CD14-positive monocyte (primary cell): ENCODE measurements at regions not wholly inside any gene's neighbourhood (a gene's known extent, or its start where the extent isn't known, plus 50 kb on each side); places are given as distances from the start of the nearest gene placed in this dataset.

Source experiments
- DNase-seq, 3 donors: peaks; one replicate each; pipeline ENCODE4 v3.0.0-alpha.2; 2011 to 2022
- H2AFZ ChIP-seq: 2 replicates; pipeline ENCODE4 v1.6.0; 2012; ENCODE audit warnings: mild to moderate bottlenecking, low read depth, low read length, inconsistent platforms; ENCODE audit not compliant: insufficient read depth, poor library complexity, severe bottlenecking
- H3K27ac ChIP-seq, 2 donors: 1 replicate in 1 of 2; 2 replicates in 1 of 2; pipeline ENCODE4 v1.5.1; 2012 to 2013; ENCODE audit warnings: low read length in 2 of 2, control low read depth in 1 of 2, inconsistent platforms in 1 of 2, low read depth in 1 of 2, mild to moderate bottlenecking in 1 of 2
- H3K27me3 ChIP-seq, 2 donors: one replicate each; pipeline versions ENCODE4 v1.6.0 to v1.6.1; 2011 to 2013; ENCODE audit warnings: low read length in 2 of 2; ENCODE audit not compliant: control insufficient read depth in 2 of 2, insufficient read depth in 2 of 2
- H3K36me3 ChIP-seq, 2 donors: replicated peaks in 1 of 2; 1 replicate in 1 of 2; 2 replicates in 1 of 2; pipeline versions ENCODE4 v1.5.1 to v1.6.1; 2012 to 2013; ENCODE audit warnings: low read length in 2 of 2, control low read depth in 1 of 2, inconsistent platforms in 1 of 2, mild to moderate bottlenecking in 1 of 2; ENCODE audit not compliant: insufficient read depth in 2 of 2, control insufficient read depth in 1 of 2
- H3K4me1 ChIP-seq, 2 donors: 1 replicate in 1 of 2; 2 replicates in 1 of 2; pipeline versions ENCODE4 v1.5.1 to v1.6.1; 2012 to 2013; ENCODE audit warnings: low read length in 2 of 2, control low read depth in 1 of 2, inconsistent platforms in 1 of 2, mild to moderate bottlenecking in 1 of 2, moderate library complexity in 1 of 2; ENCODE audit not compliant: insufficient read depth in 2 of 2, control insufficient read depth in 1 of 2
- H3K4me2 ChIP-seq: replicated peaks from 2 replicates; pipeline ENCODE3; 2012; ENCODE audit warnings: low read length, moderate library complexity, mild to moderate bottlenecking; ENCODE audit not compliant: poor library complexity, severe bottlenecking; ENCODE audit errors: extremely low read depth
- H3K4me3 ChIP-seq, 3 experiments: fragments of 200-600 bp in 1 of 3; sonication (generic) in 1 of 3; replicated peaks in 1 of 3; 1 replicate in 2 of 3; 2 replicates in 1 of 3; pipeline ENCODE4 v1.5.1; 2011 to 2013; ENCODE audit warnings: low read length in 3 of 3, mild to moderate bottlenecking in 3 of 3, control low read depth in 2 of 3, low read depth in 2 of 3, inconsistent platforms in 1 of 3, moderate library complexity in 1 of 3
- H3K79me2 ChIP-seq: 2 replicates; pipeline ENCODE4 v1.6.0; 2012; ENCODE audit warnings: mild to moderate bottlenecking, control low read depth, inconsistent platforms, low read length, moderate library complexity; ENCODE audit not compliant: insufficient read depth
- H3K9ac ChIP-seq: 2 replicates; pipeline ENCODE4 v1.6.0; 2017; ENCODE audit warnings: low read length, mild to moderate bottlenecking; ENCODE audit not compliant: insufficient read depth, poor library complexity, severe bottlenecking
- H3K9me3 ChIP-seq, 2 donors: replicated peaks in 1 of 2; 1 replicate in 1 of 2; 2 replicates in 1 of 2; pipeline versions ENCODE4 v1.5.1 to v1.6.1; 2012 to 2013; ENCODE audit warnings: low read length in 2 of 2, control low read depth in 1 of 2; ENCODE audit not compliant: control insufficient read depth in 1 of 2, insufficient read depth in 1 of 2
- H4K20me1 ChIP-seq: 2 replicates; pipeline ENCODE4 v1.6.0; 2012; ENCODE audit warnings: mild to moderate bottlenecking, low read length, control low read depth, moderate library complexity; ENCODE audit not compliant: insufficient read depth
- H3K27ac Mint-ChIP-seq, 7 donors: one replicate each; pipeline ENCODE4 v1.8.0; 2020; ENCODE audit warnings: mild to moderate bottlenecking in 7 of 7, mixed read lengths in 7 of 7, moderate library complexity in 6 of 7, inconsistent platforms in 2 of 7
- H3K27me3 Mint-ChIP-seq, 3 donors: one replicate each; pipeline ENCODE4 v1.8.0; 2021 to 2022; ENCODE audit warnings: low read depth in 3 of 3, mild to moderate bottlenecking in 3 of 3, mixed read lengths in 3 of 3, moderate library complexity in 3 of 3, inconsistent platforms in 1 of 3
- H3K36me3 Mint-ChIP-seq, 2 donors: one replicate each; pipeline ENCODE4 v1.8.0; 2020; ENCODE audit warnings: mixed read lengths in 2 of 2, inconsistent platforms in 1 of 2, mild to moderate bottlenecking in 1 of 2
- H3K4me1 Mint-ChIP-seq: one replicate; pipeline ENCODE4 v1.8.0; 2020; ENCODE audit warnings: mild to moderate bottlenecking, mixed read lengths
- H3K4me3 Mint-ChIP-seq, 2 donors: one replicate each; pipeline ENCODE4 v1.8.0; 2020; ENCODE audit warnings: mild to moderate bottlenecking in 2 of 2, mixed read lengths in 2 of 2, moderate library complexity in 1 of 2
- H3K9me3 Mint-ChIP-seq, 7 donors: one replicate each; pipeline ENCODE4 v1.8.0; 2020 to 2022; ENCODE audit warnings: mixed read lengths in 7 of 7, mild to moderate bottlenecking in 6 of 7, moderate library complexity in 6 of 7, inconsistent platforms in 2 of 7
- WGBS: methylation state at CpG from one replicate; pipeline ENCODE4 v1.1.5; 2013; ENCODE audit warnings: missing lambda C conversion rate; ENCODE audit not compliant: insufficient coverage; 5-methylcytosine and 5-hydroxymethylcytosine counted together
- intact Hi-C, 2 donors: fragments of 100-400 bp; cut with micrococcal nuclease; formaldehyde crosslinking; loops; one replicate each; pipeline versions ENCODE4 v1.15.0 to v1.15.1; 2023
- TF ChIP-seq, protein P1 (sequence below): fragments of 200-600 bp; IDR thresholded peaks from one replicate; pipeline ENCODE4 v1.8.0; 2022; ENCODE audit warnings: antibody characterized with exemption, mild to moderate bottlenecking

DNA sequence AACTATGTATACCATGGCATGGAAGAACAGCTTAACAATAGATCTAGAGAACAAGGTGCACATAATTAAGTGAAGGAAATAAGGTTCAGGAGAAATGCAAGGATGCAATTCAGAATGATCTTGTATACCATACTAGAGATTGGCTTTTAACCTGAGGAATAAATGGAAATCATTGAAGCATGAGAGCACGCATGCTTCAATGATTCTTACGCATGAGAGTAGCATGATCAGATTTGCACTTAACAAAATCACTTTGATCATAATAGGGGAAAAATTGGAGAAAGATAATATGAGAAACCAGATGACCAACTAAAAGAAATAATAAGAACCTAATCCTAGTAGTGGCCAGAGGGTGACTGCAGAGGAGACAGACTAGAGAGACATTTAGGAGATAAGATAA is 133.3 kb upstream of the FSCB start:
- Histone ChIP-seq H3K4me1 (no peaks in the 10 kb centered on the region), H3K27me3 (no peaks in the 10 kb centered on the region), H3K4me3 (no peak overlapping the region), H3K79me2 (no peaks in the 10 kb centered on the region), H3K27ac (no peak overlapping the region), H3K4me2 (no peak overlapping the region), H3K9ac (no peak overlapping the region), H4K20me1 (no peaks in the 10 kb centered on the region), H2AFZ (no peak overlapping the region), H3K9me3 (no peaks in the 10 kb centered on the region), H3K36me3 (no peaks in the 10 kb centered on the region)
- no peak overlapping the region for H3K4me3 Mint-ChIP-seq
- TF ChIP-seq, protein P1, sequence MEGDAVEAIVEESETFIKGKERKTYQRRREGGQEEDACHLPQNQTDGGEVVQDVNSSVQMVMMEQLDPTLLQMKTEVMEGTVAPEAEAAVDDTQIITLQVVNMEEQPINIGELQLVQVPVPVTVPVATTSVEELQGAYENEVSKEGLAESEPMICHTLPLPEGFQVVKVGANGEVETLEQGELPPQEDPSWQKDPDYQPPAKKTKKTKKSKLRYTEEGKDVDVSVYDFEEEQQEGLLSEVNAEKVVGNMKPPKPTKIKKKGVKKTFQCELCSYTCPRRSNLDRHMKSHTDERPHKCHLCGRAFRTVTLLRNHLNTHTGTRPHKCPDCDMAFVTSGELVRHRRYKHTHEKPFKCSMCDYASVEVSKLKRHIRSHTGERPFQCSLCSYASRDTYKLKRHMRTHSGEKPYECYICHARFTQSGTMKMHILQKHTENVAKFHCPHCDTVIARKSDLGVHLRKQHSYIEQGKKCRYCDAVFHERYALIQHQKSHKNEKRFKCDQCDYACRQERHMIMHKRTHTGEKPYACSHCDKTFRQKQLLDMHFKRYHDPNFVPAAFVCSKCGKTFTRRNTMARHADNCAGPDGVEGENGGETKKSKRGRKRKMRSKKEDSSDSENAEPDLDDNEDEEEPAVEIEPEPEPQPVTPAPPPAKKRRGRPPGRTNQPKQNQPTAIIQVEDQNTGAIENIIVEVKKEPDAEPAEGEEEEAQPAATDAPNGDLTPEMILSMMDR, result no peak
- DNase-seq, result no peak
- H3K9me3 Mint-ChIP-seq, result peaks cover 0 to 2% (median 0%) of the 10 kb centered on the region in 7 donors
- H3K27ac Mint-ChIP-seq, result no peak overlapping the region
- H3K27me3 Mint-ChIP-seq, result no peaks in the 10 kb centered on the region
- no CpG with 5 or more reads among the region's 2 CpGs for WGBS
- H3K4me1 Mint-ChIP-seq, result no peaks in the 10 kb centered on the region
- H3K36me3 Mint-ChIP-seq, result no peaks in the 10 kb centered on the region
- intact Hi-C loops, result no loop called here

DNA sequence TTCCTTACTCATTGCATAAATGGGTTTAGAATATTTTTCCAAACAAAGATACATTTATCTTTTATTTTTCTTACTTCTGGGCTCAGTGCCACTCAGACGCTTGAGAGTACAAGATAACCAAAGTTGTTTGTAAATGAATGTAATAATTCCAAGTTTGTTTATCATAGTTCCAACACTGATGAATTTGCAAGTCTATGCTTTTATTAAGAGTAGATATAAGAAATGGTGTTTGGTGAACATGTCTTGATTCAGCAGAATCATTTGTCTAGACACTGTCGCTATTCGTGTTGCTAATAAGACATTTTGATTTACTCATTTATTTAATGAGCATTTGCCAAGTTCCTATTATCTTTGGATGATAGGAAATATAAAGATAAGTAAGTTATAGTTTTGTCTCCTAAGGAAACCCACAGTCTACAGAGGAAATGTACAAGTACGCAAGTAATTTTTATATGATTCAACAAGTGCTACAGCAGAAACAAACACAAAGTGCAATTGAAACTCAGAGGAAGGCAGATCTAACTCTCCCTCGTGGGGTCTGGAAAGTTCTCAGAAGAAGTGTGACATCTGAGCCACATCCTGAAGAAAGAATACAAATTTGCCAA is 132.8 kb upstream of the FSCB start:
- Histone ChIP-seq H3K9ac (no peak overlapping the region), H2AFZ (no peak overlapping the region), H3K27ac (no peak overlapping the region), H3K4me2 (no peak overlapping the region), H3K79me2 (no peaks in the 10 kb centered on the region), H3K27me3 (no peaks in the 10 kb centered on the region), H3K4me1 (no peaks in the 10 kb centered on the region), H4K20me1 (no peaks in the 10 kb centered on the region), H3K4me3 (no peak overlapping the region), H3K36me3 (no peaks in the 10 kb centered on the region), H3K9me3 (no peaks in the 10 kb centered on the region)
- H3K4me3 Mint-ChIP-seq, result no peak overlapping the region
- TF ChIP-seq, protein P1, result no peak
- DNase-seq, result no peak
- H3K36me3 Mint-ChIP-seq, result no peaks in the 10 kb centered on the region
- 43% methylated on average over 1 of the region's 5 CpGs for WGBS
- intact Hi-C loops, result no loop called here
- no peaks in the 10 kb centered on the region for H3K9me3 Mint-ChIP-seq
- no peak overlapping the region for H3K27ac Mint-ChIP-seq
- no peaks in the 10 kb centered on the region for H3K4me1 Mint-ChIP-seq
- no peaks in the 10 kb centered on the region for H3K27me3 Mint-ChIP-seq
